ENCODE measurements at regions not wholly inside any gene's neighbourhood (a gene's known extent, or its start where the extent isn't known, plus 50 kb on each side); places are given as distances from the start of the nearest gene placed in this dataset.

GRCh38 chr9:13716090-13716489 lies 436.6 kb upstream of the MPDZ start:
- no peak for DNase-seq (ENCODE audit: low spot score in 2 of 2)
- no peaks in the 10 kb centered on the region for H3K9me3 Mint-ChIP-seq
- H3K27ac Mint-ChIP-seq = no peak overlapping the region
- ATAC-seq = no peak
- H3K36me3 Mint-ChIP-seq = no peaks in the 10 kb centered on the region

DNA sequence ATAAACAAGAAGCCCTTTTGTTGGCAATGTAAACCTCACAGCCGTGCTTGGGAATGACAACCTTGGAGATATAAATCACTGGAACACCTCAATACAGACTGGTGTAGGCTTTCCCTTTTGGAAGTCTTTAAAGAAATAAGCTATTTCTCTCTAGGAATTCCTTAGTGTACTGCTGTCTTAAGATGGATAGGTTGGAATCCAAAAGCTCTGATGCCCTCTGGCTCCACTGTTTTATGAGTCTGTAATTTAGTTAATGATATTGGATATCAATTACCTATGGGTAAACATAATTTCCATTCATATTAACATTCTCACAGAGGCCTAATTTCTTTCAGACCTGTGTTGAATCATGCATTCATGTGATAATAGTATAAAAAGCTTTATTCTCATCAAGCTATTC lies 435.9 kb upstream of the MPDZ start:
- Mint-ChIP-seq H3K9me3 (peaks cover under 1 to 1% of the 10 kb centered on the region in 2 donors), H3K36me3 (peaks cover 0 to under 1% of the 10 kb centered on the region in 2 donors), H3K27ac (no peak overlapping the region)
- DNase-seq (ENCODE audit: low spot score in 2 of 2) (no peak), ATAC-seq (no peak)

DNA sequence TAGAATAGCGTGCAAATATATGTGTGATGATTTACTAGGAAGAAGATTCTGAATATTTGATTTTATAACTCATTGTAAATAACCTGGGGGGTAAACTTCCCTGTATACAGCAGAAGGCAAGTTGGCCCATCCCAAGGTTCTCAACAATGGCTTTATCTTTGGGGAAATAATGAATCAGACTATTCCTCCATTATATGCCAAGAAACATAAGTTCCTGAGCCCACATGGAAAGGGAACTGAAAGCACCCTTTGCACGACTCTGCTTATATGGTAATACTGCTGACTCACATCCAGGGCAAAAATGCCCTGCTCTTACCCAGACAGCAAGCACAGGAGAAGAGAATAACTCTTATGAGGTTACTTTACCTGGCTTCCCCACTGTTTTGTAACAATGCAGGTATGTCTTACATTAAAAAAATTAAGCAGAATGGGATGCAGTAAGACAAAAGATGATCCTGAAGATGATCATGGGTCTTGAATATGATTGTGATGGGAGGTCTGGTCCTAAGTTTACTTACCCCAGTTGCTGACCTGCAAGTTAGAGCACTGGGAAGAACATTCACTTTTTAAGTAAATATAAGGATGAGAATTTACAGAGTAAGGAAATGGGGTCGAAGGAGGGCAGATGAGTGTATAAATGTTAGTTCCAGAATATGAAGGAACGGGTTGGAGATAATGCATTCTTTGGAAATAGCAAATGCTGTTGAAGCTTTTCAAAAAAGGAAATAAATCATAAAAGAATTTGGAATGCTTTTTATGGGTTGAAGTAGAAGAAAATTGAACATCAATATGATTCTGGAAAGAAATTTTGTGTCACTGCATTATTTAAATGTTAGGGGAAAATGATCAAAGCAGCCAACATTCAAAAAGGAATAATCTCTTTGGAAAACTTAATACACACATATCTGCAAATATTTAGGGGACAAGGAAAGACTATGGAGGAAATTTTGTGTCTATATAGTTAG lies 428.4 kb upstream of the MPDZ start:
- H3K9me3 Mint-ChIP-seq = peaks cover 12% of the 10 kb centered on the region in 2 donors
- DNase-seq (ENCODE audit: low spot score in 2 of 2) = no peak
- peaks cover 0 to 6% of the 10 kb centered on the region in 2 donors for H3K36me3 Mint-ChIP-seq
- no peak overlapping the region for H3K27ac Mint-ChIP-seq
- no peak for ATAC-seq

DNA sequence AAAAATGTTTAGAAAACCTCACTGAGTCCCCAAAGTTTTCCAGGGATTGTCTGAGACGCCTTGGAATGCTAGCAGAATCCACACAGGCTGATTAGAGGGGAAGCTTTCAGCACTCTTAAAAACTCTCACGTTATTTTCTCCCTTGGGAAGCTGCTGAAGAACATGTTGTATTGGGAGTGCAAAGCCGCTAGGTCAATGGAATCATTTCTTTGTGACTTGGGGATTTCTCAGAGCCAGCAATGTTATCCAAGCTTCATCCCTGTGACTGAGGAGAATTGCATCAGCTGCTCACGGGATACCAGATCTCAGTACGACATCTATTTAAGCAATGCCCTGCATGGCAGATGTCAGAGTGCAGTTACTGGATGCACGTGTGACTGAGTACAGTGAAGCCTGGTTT lies 426.4 kb upstream of the MPDZ start:
- DNase-seq (ENCODE audit: low spot score in 2 of 2) (no peak), ATAC-seq (no peak)
- peaks cover 16 to 17% of the 10 kb centered on the region in 2 donors for H3K9me3 Mint-ChIP-seq
- H3K27ac Mint-ChIP-seq = no peak overlapping the region
- H3K36me3 Mint-ChIP-seq = peaks cover 0 to 6% of the 10 kb centered on the region in 2 donors

DNA sequence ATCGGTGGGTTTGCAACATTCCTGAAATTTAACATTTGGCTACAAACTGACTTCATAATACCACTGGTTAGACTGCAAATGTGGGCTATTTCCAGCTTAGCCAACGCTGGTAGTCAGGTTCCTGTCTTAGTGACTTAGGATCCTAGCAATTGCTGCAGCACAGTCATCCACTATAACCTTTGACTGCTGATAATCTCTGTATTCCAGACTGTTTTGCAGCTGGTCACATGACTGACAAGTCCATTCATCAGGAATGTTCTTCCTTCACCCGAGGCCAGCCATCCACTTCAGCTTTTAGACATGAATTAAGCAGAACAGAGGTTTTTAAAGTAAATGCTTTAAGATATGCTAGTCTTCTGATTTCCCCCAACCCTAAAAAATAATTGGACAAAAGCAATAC lies 425.9 kb upstream of the MPDZ start:
- no peak overlapping the region for H3K27ac Mint-ChIP-seq
- H3K9me3 Mint-ChIP-seq = peaks cover 15% of the 10 kb centered on the region in 2 donors
- ATAC-seq (no peak), DNase-seq (ENCODE audit: low spot score in 2 of 2) (no peak)
- H3K36me3 Mint-ChIP-seq = peaks cover 0 to 5% of the 10 kb centered on the region in 2 donors

- Mint-ChIP-seq H3K27ac (no peak overlapping the region), H3K9me3 (peaks cover 36 to 47% of the 10 kb centered on the region in 2 donors), H3K36me3 (peaks cover 0 to 12% of the 10 kb centered on the region in 2 donors)
- DNase-seq (ENCODE audit: low spot score in 2 of 2) (no peak), ATAC-seq (no peak)
Measured at GRCh38 chr9:13690595-13690994, 411.1 kb upstream of the MPDZ start.

- Mint-ChIP-seq H3K27ac (no peak overlapping the region), H3K9me3 (peaks cover 30 to 40% of the 10 kb centered on the region in 2 donors), H3K36me3 (peaks cover 0 to 6% of the 10 kb centered on the region in 2 donors)
- no peak for DNase-seq (ENCODE audit: low spot score in 2 of 2)
- ATAC-seq = no peak
Measured at GRCh38 chr9:13689925-13690324, 410.4 kb upstream of the MPDZ start.

DNA sequence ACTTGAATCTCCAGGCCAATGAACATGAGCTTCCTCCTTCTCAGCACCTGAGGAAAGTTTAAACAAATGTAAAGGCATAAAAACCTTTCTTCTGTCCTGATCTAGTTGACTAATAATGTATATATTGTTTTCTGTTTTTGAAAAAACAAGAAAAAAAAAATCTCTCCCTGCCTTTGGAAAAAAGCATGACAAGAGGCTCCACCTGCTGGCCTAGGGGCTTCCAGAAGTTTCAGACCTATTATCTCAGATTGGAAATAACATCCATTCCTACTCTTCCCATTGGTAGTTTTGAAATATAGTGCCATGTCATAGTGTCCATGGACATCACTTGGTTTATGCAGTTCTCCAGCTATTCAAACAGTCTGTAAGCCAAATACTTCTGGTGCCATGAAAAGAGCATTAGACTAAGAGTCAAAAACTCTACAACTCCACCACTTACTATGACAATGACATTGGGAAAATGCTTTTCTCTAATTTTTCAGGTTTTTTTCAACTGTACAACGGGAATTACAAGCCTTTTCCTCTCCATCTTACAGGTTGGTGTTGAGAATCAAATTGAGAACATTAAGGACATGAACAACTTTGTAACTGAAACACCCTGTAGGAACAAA lies 409.6 kb upstream of the MPDZ start:
- ATAC-seq (no peak), DNase-seq (ENCODE audit: low spot score in 2 of 2) (no peak)
- Mint-ChIP-seq H3K36me3 (peaks cover 0 to 4% of the 10 kb centered on the region in 2 donors), H3K27ac (no peak overlapping the region), H3K9me3 (peaks cover 21 to 38% of the 10 kb centered on the region in 2 donors)

- DNase-seq (ENCODE audit: low spot score in 2 of 2) (no peak), ATAC-seq (no peak)
- Mint-ChIP-seq H3K27ac (no peak overlapping the region), H3K9me3 (peaks cover 15 to 31% of the 10 kb centered on the region in 2 donors), H3K36me3 (peaks cover 0 to 1% of the 10 kb centered on the region in 2 donors)
Measured at GRCh38 chr9:13688223-13688989, 408.9 kb upstream of the MPDZ start.

GRCh38 chr9:13684656-13685055 lies 405.2 kb upstream of the MPDZ start:
- Mint-ChIP-seq H3K9me3 (peaks cover 12 to 19% of the 10 kb centered on the region in 2 donors), H3K36me3 (peaks cover 0 to 4% of the 10 kb centered on the region in 2 donors), H3K27ac (no peak overlapping the region)
- DNase-seq (ENCODE audit: low spot score in 2 of 2) (no peak), ATAC-seq (no peak)

DNA sequence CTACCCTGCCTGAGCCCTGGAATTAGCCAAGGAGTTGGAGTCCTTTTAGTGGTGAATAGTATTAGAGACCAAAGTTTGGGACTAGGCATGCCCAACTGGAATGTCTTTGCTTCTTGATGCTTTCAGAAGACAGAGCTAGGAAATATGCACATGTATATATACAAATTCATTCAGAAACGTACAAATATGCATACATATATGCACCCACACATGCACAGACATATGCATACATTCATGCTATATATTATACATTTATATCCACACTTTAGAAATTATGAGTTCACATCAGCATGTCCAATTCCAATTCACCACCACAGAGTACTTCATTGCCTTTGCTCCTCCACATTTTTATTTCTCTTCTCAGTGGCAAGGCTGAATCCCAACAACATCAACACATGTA lies 398.3 kb upstream of the MPDZ start:
- DNase-seq (ENCODE audit: low spot score in 2 of 2) (no peak), ATAC-seq (no peak)
- Mint-ChIP-seq H3K9me3 (peaks cover 13 to 21% of the 10 kb centered on the region in 2 donors), H3K27ac (no peak overlapping the region), H3K36me3 (no peaks in the 10 kb centered on the region)

DNA sequence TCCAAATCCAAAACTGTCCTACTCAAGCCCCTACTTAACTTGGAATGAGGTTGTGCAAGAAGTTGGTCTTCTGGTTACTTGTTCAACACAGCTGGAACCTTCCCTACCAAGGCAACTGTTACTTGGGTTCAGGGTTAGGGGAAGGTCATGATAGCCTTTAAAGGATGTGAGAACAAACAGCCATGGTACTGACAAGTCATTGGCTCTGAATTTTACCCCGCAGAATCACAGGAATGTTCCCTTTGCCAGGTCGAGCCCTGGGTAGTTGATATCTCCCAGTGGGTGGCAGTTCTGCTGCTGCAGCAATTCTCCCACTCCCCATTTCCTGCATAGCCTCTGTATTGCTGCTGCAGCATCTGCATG lies 396.1 kb upstream of the MPDZ start:
- H3K9me3 Mint-ChIP-seq = peaks cover 13 to 20% of the 10 kb centered on the region in 2 donors
- no peak for DNase-seq (ENCODE audit: low spot score in 2 of 2)
- H3K36me3 Mint-ChIP-seq = peaks cover 0 to 4% of the 10 kb centered on the region in 2 donors
- no peak for ATAC-seq
- H3K27ac Mint-ChIP-seq = no peak overlapping the region

- no peak for ATAC-seq
- Mint-ChIP-seq H3K36me3 (peaks cover 0 to 4% of the 10 kb centered on the region in 2 donors), H3K27ac (no peak overlapping the region), H3K9me3 (peaks cover 13 to 18% of the 10 kb centered on the region in 2 donors)
- DNase-seq (ENCODE audit: low spot score in 2 of 2) = no peak
Measured at GRCh38 chr9:13674926-13675637, 395.6 kb upstream of the MPDZ start.

DNA sequence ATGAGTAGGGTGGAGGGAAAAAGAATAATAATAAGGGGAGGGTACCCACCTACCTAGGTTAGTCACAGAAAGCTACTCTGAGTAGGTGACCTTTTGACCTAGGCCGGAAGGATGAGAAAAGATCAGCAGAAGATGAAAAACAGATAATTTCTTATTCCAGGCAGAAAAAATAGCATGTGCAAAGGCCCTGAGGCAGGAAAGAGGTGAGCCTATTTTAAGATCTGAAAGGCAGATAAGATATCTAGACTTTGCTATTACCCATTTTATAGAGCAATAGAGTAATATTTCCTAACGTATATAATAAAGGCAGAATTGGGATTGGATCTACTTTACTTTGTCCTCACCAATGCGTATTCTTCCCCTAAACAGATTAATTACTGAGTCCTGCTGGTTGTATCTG lies 393.9 kb upstream of the MPDZ start:
- no peak for DNase-seq (ENCODE audit: low spot score in 2 of 2)
- no peak for ATAC-seq
- Mint-ChIP-seq H3K36me3 (peaks cover 0 to 4% of the 10 kb centered on the region in 2 donors), H3K9me3 (peaks cover 19 to 24% of the 10 kb centered on the region in 2 donors), H3K27ac (no peak overlapping the region)

GRCh38 chr9:13665418-13666066 lies 386.1 kb upstream of the MPDZ start:
- ATAC-seq = no peak
- H3K27ac Mint-ChIP-seq = no peak overlapping the region
- no peaks in the 10 kb centered on the region for H3K36me3 Mint-ChIP-seq
- DNase-seq (ENCODE audit: low spot score in 2 of 2) = no peak
- peaks cover 17 to 31% of the 10 kb centered on the region in 2 donors for H3K9me3 Mint-ChIP-seq

DNA sequence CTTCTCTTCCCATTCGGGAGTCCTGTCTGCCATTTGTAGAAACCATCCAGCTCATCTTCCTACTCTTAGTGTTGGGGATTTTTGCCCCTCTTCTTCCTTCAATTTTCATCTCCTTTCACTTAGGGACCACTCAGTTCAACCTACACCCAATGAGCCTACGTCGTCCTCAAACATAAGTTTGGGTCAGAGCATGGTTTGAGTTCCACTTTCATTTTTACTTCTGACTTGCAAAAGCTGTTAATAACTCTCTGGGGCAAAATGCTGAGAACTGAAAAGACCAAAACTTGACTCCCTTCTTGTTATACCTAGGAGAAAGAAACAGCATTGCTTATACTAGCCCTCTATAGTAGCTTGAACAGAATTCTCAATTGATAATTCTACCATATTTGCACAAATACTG lies 381.5 kb upstream of the MPDZ start:
- Mint-ChIP-seq H3K27ac (no peak overlapping the region), H3K36me3 (no peaks in the 10 kb centered on the region), H3K9me3 (peaks cover 15 to 23% of the 10 kb centered on the region in 2 donors)
- DNase-seq (ENCODE audit: low spot score in 2 of 2) = no peak
- ATAC-seq = no peak
